B cell (primary cell): ENCODE measurements at regions not wholly inside any gene's neighbourhood (a gene's known extent, or its start where the extent isn't known, plus 50 kb on each side); places are given as distances from the start of the nearest gene placed in this dataset.

Experiments used
- ATAC-seq: fragments of 200-7000 bp; cut with Tn5 transposase; one replicate; pipeline ENCODE4 v1.10.0; 2021; ENCODE audit warnings: low read depth, mild to moderate bottlenecking, moderate number of reproducible peaks, moderate library complexity
- CTCF ChIA-PET: fragments of 350-600 bp; sonication (Branson Sonifier 250); formaldehyde crosslinking; loops from one replicate; lab custom pipeline; 2021; ENCODE audit warnings: antibody characterized with exemption, inconsistent platforms; lab: Charles Lee
- POLR2A ChIA-PET: fragments of 350-600 bp; sonication (Branson Sonifier 250); formaldehyde crosslinking; loops from one replicate; lab custom pipeline; 2021; ENCODE audit warnings: antibody characterized with exemption; lab: Charles Lee
- DNase-seq: peaks from one replicate; pipeline ENCODE4 v3.0.0; 2013
- H2AFZ ChIP-seq: 2 replicates; pipeline ENCODE4 v1.6.1; 2012; ENCODE audit warnings: mild to moderate bottlenecking, low read depth, low read length; ENCODE audit not compliant: insufficient read depth, poor library complexity, severe bottlenecking
- H3K27ac ChIP-seq, 2 donors: 1 replicate in 1 of 2; 2 replicates in 1 of 2; pipeline ENCODE4 v1.5.1; 2012 to 2013; ENCODE audit warnings: low read length in 2 of 2, mild to moderate bottlenecking in 2 of 2, moderate library complexity in 1 of 2
- H3K27me3 ChIP-seq, 4 experiments: fragments of 200-600 bp in 1 of 4; sonication (generic) in 1 of 4; replicated peaks in 1 of 4; 1 replicate in 2 of 4; 2 replicates in 2 of 4; pipeline versions ENCODE4 v1.6.1 to v1.7.0; 2013 to 2016; ENCODE audit warnings: low read length in 3 of 4, mild to moderate bottlenecking in 2 of 4, mixed read lengths in 1 of 4, moderate library complexity in 1 of 4; ENCODE audit not compliant: insufficient read depth in 4 of 4, control insufficient read depth in 3 of 4; ENCODE audit errors: control extremely low read depth in 1 of 4
- H3K36me3 ChIP-seq, 2 experiments: replicated peaks in 1 of 2; 1 replicate in 1 of 2; 2 replicates in 1 of 2; pipeline versions ENCODE4 v1.6.1 to v1.7.1; 2013; ENCODE audit warnings: low read length in 1 of 2; ENCODE audit not compliant: insufficient read depth in 2 of 2, control insufficient read depth in 1 of 2; ENCODE audit errors: control extremely low read depth in 1 of 2, extremely low read depth in 1 of 2
- H3K4me1 ChIP-seq, 2 donors: fragments of 200-600 bp in 1 of 2; sonication (generic) in 1 of 2; 1 replicate in 1 of 2; 2 replicates in 1 of 2; pipeline versions ENCODE4 v1.5.1 to v1.6.1; 2013 to 2017; ENCODE audit warnings: low read length in 2 of 2; ENCODE audit not compliant: control insufficient read depth in 2 of 2, insufficient read depth in 2 of 2
- H3K4me2 ChIP-seq: replicated peaks from 2 replicates; pipeline ENCODE3; 2012; ENCODE audit warnings: mild to moderate bottlenecking, low read depth, low read length; ENCODE audit not compliant: poor library complexity, severe bottlenecking
- H3K4me3 ChIP-seq, 5 experiments: fragments of 200-600 bp in 1 of 5; sonication (generic) in 1 of 5; 1 replicate in 3 of 5; 2 replicates in 2 of 5; pipeline versions ENCODE4 v1.5.1 to v1.7.0; 2011 to 2016; ENCODE audit warnings: low read length in 4 of 5, mild to moderate bottlenecking in 4 of 5, low read depth in 2 of 5, control low read depth in 1 of 5, moderate library complexity in 1 of 5; ENCODE audit not compliant: insufficient read depth in 1 of 5; ENCODE audit errors: control extremely low read depth in 1 of 5, extremely low read depth in 1 of 5
- H3K79me2 ChIP-seq: fragments of 200-600 bp; sonication (generic); one replicate; pipeline ENCODE4 v1.6.0; 2016; ENCODE audit warnings: low read length; ENCODE audit not compliant: control insufficient read depth, insufficient read depth
- H3K9ac ChIP-seq: fragments of 200-600 bp; sonication (generic); 2 replicates; pipeline ENCODE4 v1.6.1; 2017; ENCODE audit warnings: mild to moderate bottlenecking, low read length, moderate library complexity
- H3K9me3 ChIP-seq, 3 donors: one replicate each; pipeline versions ENCODE4 v1.6.1 to v1.7.1; 2013; ENCODE audit warnings: low read length in 2 of 3; ENCODE audit not compliant: control insufficient read depth in 2 of 3, insufficient read depth in 1 of 3; ENCODE audit errors: control extremely low read depth in 1 of 3
- H4K20me1 ChIP-seq: 2 replicates; pipeline ENCODE4 v1.6.0; 2012; ENCODE audit warnings: mild to moderate bottlenecking, low read length; ENCODE audit not compliant: insufficient read depth, control insufficient read depth, poor library complexity, severe bottlenecking
- H3K27ac Mint-ChIP-seq: one replicate; pipeline ENCODE4 v1.8.0; 2021; ENCODE audit warnings: mixed read lengths
- H3K27me3 Mint-ChIP-seq: one replicate; pipeline ENCODE4 v1.8.0; 2021; ENCODE audit warnings: mixed read lengths
- H3K4me1 Mint-ChIP-seq: one replicate; pipeline ENCODE4 v1.8.0; 2021; ENCODE audit warnings: mixed read lengths
- H3K4me3 Mint-ChIP-seq: one replicate; pipeline ENCODE4 v1.8.0; 2021; ENCODE audit warnings: mixed read lengths
- H3K9me3 Mint-ChIP-seq: one replicate; pipeline ENCODE4 v1.8.0; 2022; ENCODE audit warnings: mixed read lengths; ENCODE audit not compliant: insufficient read depth
- CTCF ChIP-seq: fragments of 200-600 bp; IDR thresholded peaks from one replicate; pipeline ENCODE4 v1.8.0; 2022; ENCODE audit warnings: antibody characterized with exemption, mild to moderate bottlenecking
- EZH2 ChIP-seq: IDR thresholded peaks from 2 replicates; pipeline ENCODE4 v1.6.1; 2012; ENCODE audit warnings: borderline replicate concordance, low read depth, mild to moderate bottlenecking, moderate library complexity, low read length; ENCODE audit not compliant: insufficient read depth, poor library complexity, severe bottlenecking
- WGBS: methylation state at CpG from one replicate; pipeline ENCODE4 v1.1.5; 2013; ENCODE audit warnings: missing lambda C conversion rate; ENCODE audit not compliant: insufficient coverage; 5-methylcytosine and 5-hydroxymethylcytosine counted together
- intact Hi-C: fragments of 100-400 bp; cut with micrococcal nuclease; formaldehyde crosslinking; loops from one replicate; pipeline ENCODE4 v1.10.0; 2022

GRCh38 chr4:66628146-66628545, 917.2 kb downstream of the CENPC start:
- H3K36me3 ChIP-seq: no peaks in the 10 kb centered on the region
- ATAC-seq (no peak), DNase-seq (no peak)
- H3K27ac ChIP-seq: no peak overlapping the region
- H3K4me1 ChIP-seq: no peaks in the 10 kb centered on the region
- ChIA-PET POLR2A (no interaction called here), CTCF (no interaction called here)
- no peak overlapping the region for H3K4me3 ChIP-seq
- Mint-ChIP-seq H3K27me3 (no peaks in the 10 kb centered on the region), H3K4me3 (no peak overlapping the region), H3K4me1 (no peaks in the 10 kb centered on the region), H3K9me3 (peaks cover 4% of the 10 kb centered on the region), H3K27ac (no peak overlapping the region)
- no peaks in the 10 kb centered on the region for H3K27me3 ChIP-seq
- no peaks in the 10 kb centered on the region for H3K79me2 ChIP-seq
- no peak for TF ChIP-seq EZH2
- TF ChIP-seq CTCF: no peak
- peaks cover 0 to 1% (median 0%) of the 10 kb centered on the region in 3 donors for H3K9me3 ChIP-seq
- no peaks in the 10 kb centered on the region for H4K20me1 ChIP-seq
- no CpG with 5 or more reads among the region's 3 CpGs for WGBS
- no peak overlapping the region for H3K4me2 ChIP-seq
- H2AFZ ChIP-seq: no peak overlapping the region
- no peak overlapping the region for H3K9ac ChIP-seq
- intact Hi-C loops: no loop called here

GRCh38 chr4:66625480-66625879, 919.8 kb downstream of the CENPC start:
- Histone ChIP-seq H3K27me3 (no peaks in the 10 kb centered on the region), H4K20me1 (no peaks in the 10 kb centered on the region), H2AFZ (no peak overlapping the region), H3K79me2 (no peaks in the 10 kb centered on the region), H3K9ac (no peak overlapping the region), H3K9me3 (no peaks in the 10 kb centered on the region), H3K27ac (no peak overlapping the region), H3K4me2 (no peak overlapping the region), H3K4me3 (no peak overlapping the region), H3K36me3 (no peaks in the 10 kb centered on the region), H3K4me1 (no peaks in the 10 kb centered on the region)
- WGBS: 90% methylated on average over 2 of the region's 5 CpGs
- no peaks in the 10 kb centered on the region for H3K27me3 Mint-ChIP-seq
- peaks cover 9% of the 10 kb centered on the region for H3K9me3 Mint-ChIP-seq
- DNase-seq (no peak), ATAC-seq (no peak)
- POLR2A ChIA-PET: no interaction called here
- no peak overlapping the region for H3K4me3 Mint-ChIP-seq
- H3K4me1 Mint-ChIP-seq: no peaks in the 10 kb centered on the region
- TF ChIP-seq EZH2: no peak
- no peak for TF ChIP-seq CTCF
- intact Hi-C loops: no loop called here
- H3K27ac Mint-ChIP-seq: no peak overlapping the region
- CTCF ChIA-PET: no interaction called here
